ENCODE measurements at regions not wholly inside any gene's neighbourhood (a gene's known extent, or its start where the extent isn't known, plus 50 kb on each side); places are given as distances from the start of the nearest gene placed in this dataset.

GRCh38 chr3:40713306-40713705 lies 188.5 kb downstream of the ZNF621 start:
- H3K4me3 ChIP-seq (IDR thresholded peaks at IDR 0.05; ENCODE audit: insufficient read depth, low read depth, low read length) = no peak overlapping the region
- H3K9ac ChIP-seq = no peak overlapping the region
- H3K79me2 ChIP-seq (ENCODE audit: insufficient read depth, low read depth) = no peaks in the 10 kb centered on the region
- no peaks in the 10 kb centered on the region for H3K36me3 ChIP-seq (ENCODE audit: insufficient read depth)
- H4K20me1 ChIP-seq (ENCODE audit: insufficient read depth) = no peaks in the 10 kb centered on the region
- no peak overlapping the region for H3K27ac ChIP-seq
- TF ChIP-seq CTCF (conservative IDR thresholded peaks at IDR 0.05; ENCODE audit: low read depth, low read length) = no peak
- no peak overlapping the region for H2AFZ ChIP-seq (ENCODE audit: low read depth)
- H3K27me3 ChIP-seq (ENCODE audit: insufficient read depth, low read depth) = no peaks in the 10 kb centered on the region
- H3K4me2 ChIP-seq = no peak overlapping the region
- H3K4me1 ChIP-seq (ENCODE audit: low read depth, poor library complexity, severe bottlenecking) = no peaks in the 10 kb centered on the region

- no peak overlapping the region for H2AFZ ChIP-seq (ENCODE audit: low read depth)
- no peaks in the 10 kb centered on the region for H3K36me3 ChIP-seq (ENCODE audit: insufficient read depth)
- no peak overlapping the region for H3K27ac ChIP-seq
- H3K79me2 ChIP-seq (ENCODE audit: insufficient read depth, low read depth) = no peaks in the 10 kb centered on the region
- H3K4me1 ChIP-seq (ENCODE audit: low read depth, poor library complexity, severe bottlenecking) = no peaks in the 10 kb centered on the region
- no peaks in the 10 kb centered on the region for H4K20me1 ChIP-seq (ENCODE audit: insufficient read depth)
- H3K27me3 ChIP-seq (ENCODE audit: insufficient read depth, low read depth) = no peaks in the 10 kb centered on the region
- no peak overlapping the region for H3K4me2 ChIP-seq
- no peak for TF ChIP-seq CTCF (conservative IDR thresholded peaks at IDR 0.05; ENCODE audit: low read depth, low read length)
- H3K9ac ChIP-seq = no peak overlapping the region
- H3K4me3 ChIP-seq (IDR thresholded peaks at IDR 0.05; ENCODE audit: insufficient read depth, low read depth, low read length) = no peak overlapping the region
Observed at GRCh38 chr3:40713795-40714194, 189.0 kb downstream of the ZNF621 start.

GRCh38 chr3:40714771-40715345 lies 190.1 kb downstream of the ZNF621 start:
- Histone ChIP-seq H3K36me3 (ENCODE audit: insufficient read depth) (no peaks in the 10 kb centered on the region), H3K27ac (no peak overlapping the region), H3K79me2 (ENCODE audit: insufficient read depth, low read depth) (no peaks in the 10 kb centered on the region), H3K4me3 (IDR thresholded peaks at IDR 0.05; ENCODE audit: insufficient read depth, low read depth, low read length) (no peak overlapping the region), H3K27me3 (ENCODE audit: insufficient read depth, low read depth) (no peaks in the 10 kb centered on the region), H3K4me1 (ENCODE audit: low read depth, poor library complexity, severe bottlenecking) (no peaks in the 10 kb centered on the region), H3K9ac (no peak overlapping the region), H4K20me1 (ENCODE audit: insufficient read depth) (no peaks in the 10 kb centered on the region), H2AFZ (ENCODE audit: low read depth) (no peak overlapping the region), H3K4me2 (no peak overlapping the region)
- TF ChIP-seq CTCF (conservative IDR thresholded peaks at IDR 0.05; ENCODE audit: low read depth, low read length) = no peak

- H3K4me3 ChIP-seq (IDR thresholded peaks at IDR 0.05; ENCODE audit: insufficient read depth, low read depth, low read length) = no peak overlapping the region
- H4K20me1 ChIP-seq (ENCODE audit: insufficient read depth) = no peaks in the 10 kb centered on the region
- H3K27ac ChIP-seq = no peak overlapping the region
- TF ChIP-seq CTCF (conservative IDR thresholded peaks at IDR 0.05; ENCODE audit: low read depth, low read length) = no peak
- H3K36me3 ChIP-seq (ENCODE audit: insufficient read depth) = no peaks in the 10 kb centered on the region
- H3K79me2 ChIP-seq (ENCODE audit: insufficient read depth, low read depth) = no peaks in the 10 kb centered on the region
- no peaks in the 10 kb centered on the region for H3K27me3 ChIP-seq (ENCODE audit: insufficient read depth, low read depth)
- H3K4me2 ChIP-seq = no peak overlapping the region
- H3K4me1 ChIP-seq (ENCODE audit: low read depth, poor library complexity, severe bottlenecking) = no peaks in the 10 kb centered on the region
- no peak overlapping the region for H3K9ac ChIP-seq
- H2AFZ ChIP-seq (ENCODE audit: low read depth) = no peak overlapping the region
Observed at GRCh38 chr3:40715551-40715950, 190.8 kb downstream of the ZNF621 start.

Data from KMS-11 (cell line).